Breast epithelium (tissue), 4 donors: ENCODE measurements at regions not wholly inside any gene's neighbourhood (a gene's known extent, or its start where the extent isn't known, plus 50 kb on each side); places are given as distances from the start of the nearest gene placed in this dataset.
"Not testable (repeated sequence)": the region's sequence is repeated elsewhere in the genome, so short reads cannot be mapped to it uniquely, and the experiment has no call there.

Experiments used
- DNase-seq, 2 donors: peaks; one replicate each; pipeline ENCODE4 v3.0.0-alpha.2; 2019; ENCODE audit warnings: low spot score in 2 of 2
- H3K27ac ChIP-seq, 2 donors: fragments of 200-600 bp; sonication (generic) in 1 of 2; one replicate each; pipeline ENCODE4 v1.5.1; 2016 to 2019; ENCODE audit warnings: mild to moderate bottlenecking in 1 of 2
- H3K27me3 ChIP-seq, 2 donors: fragments of 200-600 bp; sonication (generic) in 1 of 2; one replicate each; pipeline versions ENCODE4 v1.5.1 to v1.6.0; 2017 to 2019; ENCODE audit warnings: control low read depth in 1 of 2, mild to moderate bottlenecking in 1 of 2
- H3K36me3 ChIP-seq: fragments of 200-600 bp; one replicate; pipeline ENCODE4 v1.5.1; 2019
- H3K4me1 ChIP-seq, 2 donors: fragments of 200-600 bp; sonication (generic); one replicate each; pipeline ENCODE4 v1.5.1; 2016 to 2019; ENCODE audit warnings: control low read depth in 1 of 2
- H3K4me3 ChIP-seq, 3 donors: fragments of 200-600 bp; sonication (generic); 1 replicate in 2 of 3; 2 replicates in 1 of 3; pipeline ENCODE4 v1.5.1; 2016 to 2019; ENCODE audit warnings: mild to moderate bottlenecking in 3 of 3, moderate library complexity in 2 of 3
- H3K9me3 ChIP-seq, 2 donors: fragments of 200-600 bp; sonication (generic) in 1 of 2; one replicate each; pipeline ENCODE4 v1.5.1; 2016 to 2019; ENCODE audit warnings: control low read depth in 1 of 2
- CTCF ChIP-seq, 3 donors: fragments of 450-650 bp; IDR thresholded peaks; one replicate each; pipeline ENCODE4 v1.5.1; 2016 to 2017; ENCODE audit warnings: antibody characterized with exemption in 3 of 3, mild to moderate bottlenecking in 3 of 3, moderate library complexity in 3 of 3
- POLR2A ChIP-seq: fragments of 450-650 bp; IDR thresholded peaks from one replicate; pipeline ENCODE4 v1.6.1; 2016; ENCODE audit warnings: antibody characterized with exemption, mild to moderate bottlenecking, moderate library complexity
- POLR2AphosphoS5 ChIP-seq, 3 donors: sonication (generic); formaldehyde crosslinking; IDR thresholded peaks; one replicate each; pipeline ENCODE4 v1.6.1; 2017; ENCODE audit warnings: antibody characterized with exemption in 3 of 3
- intact Hi-C: fragments of 100-400 bp; cut with DNase I; formaldehyde crosslinking; loops from one replicate; pipeline ENCODE4 v1.15.1; 2023; ENCODE audit warnings: low total_unique reads

- no peaks in the 10 kb centered on the region for H3K4me1 ChIP-seq
- no peak overlapping the region for H3K4me3 ChIP-seq
- no peak overlapping the region for H3K27ac ChIP-seq
- H3K9me3 ChIP-seq, result no peaks in the 10 kb centered on the region
- no peaks in the 10 kb centered on the region for H3K36me3 ChIP-seq
- intact Hi-C loops, result no loop called here
- no peaks in the 10 kb centered on the region for H3K27me3 ChIP-seq
- DNase-seq, result no peak
- no peak for TF ChIP-seq CTCF (IDR thresholded peaks at IDR 0.05)
These were observed 216.2 kb upstream of the PRDM1 start for GRCh38 chr6:105869835-105870440.

GRCh38 chr6:105868823-105869460, 217.2 kb upstream of the PRDM1 start:
- DNase-seq, result no peak
- Histone ChIP-seq H3K9me3 (no peaks in the 10 kb centered on the region), H3K27ac (no peak overlapping the region), H3K27me3 (no peaks in the 10 kb centered on the region), H3K36me3 (no peaks in the 10 kb centered on the region), H3K4me3 (no peak overlapping the region), H3K4me1 (no peaks in the 10 kb centered on the region)
- intact Hi-C loops, result no loop called here
- no peak for TF ChIP-seq CTCF (IDR thresholded peaks at IDR 0.05)
- TF ChIP-seq POLR2AphosphoS5 (IDR thresholded peaks at IDR 0.05), result no peak

GRCh38 chr6:105867821-105868220, 218.3 kb upstream of the PRDM1 start:
- no peak for TF ChIP-seq CTCF (IDR thresholded peaks at IDR 0.05)
- no peak for TF ChIP-seq POLR2AphosphoS5 (IDR thresholded peaks at IDR 0.05)
- TF ChIP-seq POLR2A, result no peak
- intact Hi-C loops, result no loop called here
- no peaks in the 10 kb centered on the region for H3K9me3 ChIP-seq
- no peaks in the 10 kb centered on the region for H3K36me3 ChIP-seq
- DNase-seq, result no peak
- H3K4me1 ChIP-seq, result no peaks in the 10 kb centered on the region
- H3K4me3 ChIP-seq, result no peak overlapping the region
- H3K27ac ChIP-seq, result no peak overlapping the region
- H3K27me3 ChIP-seq, result no peaks in the 10 kb centered on the region

GRCh38 chr6:105867277-105867676, 218.9 kb upstream of the PRDM1 start:
- no peaks in the 10 kb centered on the region for H3K9me3 ChIP-seq
- no peak overlapping the region for H3K4me3 ChIP-seq
- no peak overlapping the region for H3K27ac ChIP-seq
- no peaks in the 10 kb centered on the region for H3K36me3 ChIP-seq
- no peak for TF ChIP-seq POLR2A
- TF ChIP-seq CTCF (IDR thresholded peaks at IDR 0.05), result no peak
- TF ChIP-seq POLR2AphosphoS5 (IDR thresholded peaks at IDR 0.05), result no peak
- intact Hi-C loops, result no loop called here
- H3K27me3 ChIP-seq, result no peaks in the 10 kb centered on the region
- H3K4me1 ChIP-seq, result no peaks in the 10 kb centered on the region
- no peak for DNase-seq

GRCh38 chr6:105862936-105863607, 223.1 kb upstream of the PRDM1 start:
- intact Hi-C loops, result no loop called here
- no peak for DNase-seq
- no peak overlapping the region for H3K27ac ChIP-seq
- TF ChIP-seq CTCF (IDR thresholded peaks at IDR 0.05) (no peak), POLR2A (no peak), POLR2AphosphoS5 (IDR thresholded peaks at IDR 0.05) (no peak)
- H3K4me3 ChIP-seq, result no peak overlapping the region
- no peaks in the 10 kb centered on the region for H3K27me3 ChIP-seq
- no peaks in the 10 kb centered on the region for H3K4me1 ChIP-seq
- H3K36me3 ChIP-seq, result no peaks in the 10 kb centered on the region
- no peaks in the 10 kb centered on the region for H3K9me3 ChIP-seq

- H3K27me3 ChIP-seq, H3K27ac ChIP-seq, DNase-seq, H3K9me3 ChIP-seq, H3K4me3 ChIP-seq, H3K36me3 ChIP-seq, H3K4me1 ChIP-seq, intact Hi-C loops: not testable (repeated sequence)
These were observed 225.2 kb upstream of the PRDM1 start for GRCh38 chr6:105860927-105861326.
